NCI-H82 (cell line): ENCODE measurements at regions not wholly inside any gene's neighbourhood (a gene's known extent, or its start where the extent isn't known, plus 50 kb on each side); places are given as distances from the start of the nearest gene placed in this dataset.
"Not testable (repeated sequence)": the region's sequence is repeated elsewhere in the genome, so short reads cannot be mapped to it uniquely, and the experiment has no call there.

Experiments
- DNase-seq: peaks from one replicate; lab custom pipeline; 2025; lab: John Stamatoyannopoulos, UW

GRCh38 chr9:41367301-41367700 is 178.2 kb upstream of the ZNG1F start:
- DNase-seq: not testable (repeated sequence)

DNA sequence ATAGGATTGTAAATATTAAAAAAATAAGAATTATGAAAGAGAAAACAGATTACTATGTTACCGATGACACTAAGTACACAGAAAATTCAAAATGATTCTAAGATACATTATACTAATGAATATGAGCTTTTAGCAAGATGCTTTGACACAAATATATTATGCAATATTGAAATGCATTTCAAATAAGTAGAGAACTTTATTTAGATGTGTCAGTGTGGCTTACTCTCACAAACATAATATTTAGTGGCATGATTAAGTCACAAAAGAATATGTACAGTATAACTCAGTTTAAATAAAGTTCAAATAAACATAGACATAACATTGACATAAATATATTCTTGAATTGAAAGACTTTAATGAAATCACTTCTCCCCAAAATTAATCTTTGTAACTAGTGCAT is 172.7 kb upstream of the ZNG1F start:
- DNase-seq: not testable (repeated sequence)

DNA sequence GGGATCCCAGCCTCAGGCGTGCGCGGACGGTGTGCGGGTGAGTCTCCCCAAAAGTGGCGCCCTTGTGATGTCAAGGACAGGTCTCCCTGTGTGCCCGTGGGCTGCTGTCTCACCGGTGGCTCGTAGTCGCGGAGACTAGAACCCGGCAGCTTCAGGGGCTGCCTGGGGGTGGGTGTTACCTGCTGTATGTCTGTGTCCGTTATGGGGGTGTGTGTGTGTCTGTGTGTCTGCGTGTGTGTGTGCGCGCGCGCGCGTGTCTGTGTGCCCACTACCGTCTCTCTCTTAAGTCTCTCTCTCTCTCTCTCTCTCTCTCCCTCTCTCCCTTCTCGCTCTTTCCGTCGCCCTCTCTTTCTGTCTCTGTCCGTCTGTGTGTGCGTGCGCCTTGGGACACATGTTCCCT is 170.0 kb upstream of the ZNG1F start:
- peak; percentile 13 for DNase-seq

GRCh38 chr9:41358682-41359081 is 169.6 kb upstream of the ZNG1F start:
- peak; percentile 44 for DNase-seq

GRCh38 chr9:41357918-41358404 is 168.8 kb upstream of the ZNG1F start:
- DNase-seq: not testable (repeated sequence)

GRCh38 chr9:41357350-41357748 is 168.2 kb upstream of the ZNG1F start:
- not testable (repeated sequence) for DNase-seq

DNA sequence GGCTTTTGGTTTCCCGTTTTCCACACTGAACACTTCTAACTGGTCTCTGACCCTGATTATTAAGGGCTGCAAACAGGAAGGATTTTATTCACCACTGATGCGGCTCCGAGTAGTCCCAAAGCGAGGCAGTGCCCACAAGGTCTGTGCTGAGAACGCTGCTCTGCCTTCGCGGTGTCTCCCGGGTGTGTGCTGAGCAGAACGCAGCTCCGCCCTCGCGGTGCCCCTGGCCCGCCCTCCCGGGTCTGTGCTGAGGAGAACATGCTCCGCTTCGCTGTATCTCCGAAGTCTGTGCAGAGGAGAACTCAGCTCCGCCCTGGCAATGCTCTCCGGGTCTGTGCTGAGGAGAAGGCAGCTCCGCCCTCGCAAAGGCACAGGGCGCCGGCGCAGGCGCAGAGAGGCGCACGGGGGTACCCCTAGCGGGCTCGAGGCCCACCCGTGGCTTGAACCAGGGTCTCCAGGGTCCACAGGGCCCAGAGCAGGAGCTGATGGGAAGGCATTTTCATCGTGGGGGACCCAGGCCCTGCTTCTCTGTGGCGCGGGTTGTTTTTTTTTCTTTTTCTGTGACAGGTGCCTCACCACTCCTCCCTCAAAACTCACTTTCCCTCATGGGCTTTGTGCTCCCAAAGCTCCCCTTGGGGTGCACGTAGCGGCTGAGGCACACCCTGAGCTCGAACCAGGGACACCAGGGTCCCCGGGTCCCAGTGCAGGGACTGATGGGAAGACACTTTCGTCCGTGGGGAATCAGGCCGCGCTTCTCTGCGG is 167.7 kb upstream of the ZNG1F start:
- DNase-seq: not testable (repeated sequence)

GRCh38 chr9:41355712-41356450 is 166.8 kb upstream of the ZNG1F start:
- DNase-seq: not testable (repeated sequence)

GRCh38 chr9:41354978-41355377 is 165.9 kb upstream of the ZNG1F start:
- DNase-seq: not testable (repeated sequence)

DNA sequence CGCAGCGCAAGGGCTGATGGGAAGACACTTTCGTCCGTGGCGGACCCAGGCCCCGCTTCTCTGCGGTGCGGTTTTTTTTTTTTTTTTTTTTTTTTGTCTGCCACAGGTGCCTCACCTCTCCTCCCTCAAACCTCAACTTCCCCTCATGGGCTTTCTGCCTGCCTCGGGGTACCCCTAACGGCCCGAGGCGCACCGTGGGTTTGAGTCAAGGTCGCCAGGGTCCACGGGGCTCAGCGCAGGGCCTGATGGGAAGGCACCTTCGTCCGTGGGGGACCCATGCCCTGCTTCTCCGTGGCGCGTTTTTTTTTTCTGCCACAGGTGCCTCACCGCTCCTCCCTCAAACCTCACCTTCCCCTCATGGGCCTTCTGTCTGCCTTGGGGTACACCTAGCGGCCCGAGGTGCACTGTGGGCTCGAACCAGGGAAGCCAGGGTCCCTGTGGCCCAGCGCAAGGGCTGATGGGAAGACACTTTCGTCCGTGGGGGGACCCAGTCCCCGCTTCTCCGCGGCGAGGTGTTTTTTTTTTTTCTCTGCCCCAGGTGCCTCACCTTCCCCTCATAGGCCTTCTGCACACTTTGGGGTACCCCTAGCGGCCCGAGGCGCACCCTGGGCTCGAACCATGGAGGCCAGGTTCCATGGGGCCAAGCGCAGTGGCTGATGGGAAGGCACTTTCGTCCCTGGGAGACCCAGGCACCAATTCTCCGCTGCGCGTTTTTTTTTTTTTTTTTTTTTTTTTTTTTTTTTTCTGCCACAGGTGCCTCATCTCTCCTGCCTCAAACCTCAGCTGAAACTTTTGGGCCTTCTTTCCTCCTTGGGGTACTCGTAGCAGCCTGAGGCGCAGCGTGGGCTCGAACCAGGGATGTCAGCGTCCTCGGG is 165.2 kb upstream of the ZNG1F start:
- DNase-seq: not testable (repeated sequence)

GRCh38 chr9:41353026-41353425 is 163.9 kb upstream of the ZNG1F start:
- not testable (repeated sequence) for DNase-seq

DNA sequence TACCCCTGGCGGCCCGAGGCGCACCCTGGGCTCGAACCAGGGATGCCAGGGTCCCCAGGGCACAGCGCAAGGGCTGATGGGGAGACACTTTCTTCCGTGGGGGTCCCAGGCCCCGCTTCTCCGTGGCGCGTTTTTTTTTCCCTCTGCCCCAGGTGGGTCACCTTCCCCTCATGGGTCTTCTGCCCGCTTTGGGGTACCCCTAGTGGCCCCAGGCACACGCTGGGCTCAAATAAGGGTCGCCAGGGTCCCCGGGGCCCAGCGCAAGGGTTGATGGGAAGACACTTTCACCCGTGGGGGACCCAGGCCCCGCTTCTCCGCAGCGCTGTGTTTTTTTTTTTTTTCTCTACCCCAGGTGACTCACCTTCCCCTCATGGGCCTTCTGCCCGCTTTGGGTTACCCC is 163.3 kb upstream of the ZNG1F start:
- DNase-seq: not testable (repeated sequence)

DNA sequence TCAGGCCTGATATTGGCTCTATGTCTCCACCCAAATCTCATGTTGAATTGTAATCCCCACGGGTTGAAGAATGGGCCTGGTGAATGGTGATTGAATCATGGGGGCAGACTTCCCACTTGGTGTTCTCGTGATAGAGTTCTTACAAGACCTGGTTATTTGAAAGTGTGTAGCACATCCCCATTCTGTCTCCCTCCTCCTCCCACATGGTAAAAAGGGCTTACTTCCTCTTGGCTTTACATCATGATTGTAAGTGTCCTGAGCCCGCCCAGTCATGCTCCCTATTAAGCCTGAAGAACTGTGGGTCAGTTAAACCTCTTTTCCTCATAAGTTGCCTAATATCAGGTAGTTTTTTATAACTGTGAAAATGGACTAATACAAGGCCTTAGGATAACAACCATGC is 158.8 kb upstream of the ZNG1F start:
- DNase-seq: not testable (repeated sequence)

DNA sequence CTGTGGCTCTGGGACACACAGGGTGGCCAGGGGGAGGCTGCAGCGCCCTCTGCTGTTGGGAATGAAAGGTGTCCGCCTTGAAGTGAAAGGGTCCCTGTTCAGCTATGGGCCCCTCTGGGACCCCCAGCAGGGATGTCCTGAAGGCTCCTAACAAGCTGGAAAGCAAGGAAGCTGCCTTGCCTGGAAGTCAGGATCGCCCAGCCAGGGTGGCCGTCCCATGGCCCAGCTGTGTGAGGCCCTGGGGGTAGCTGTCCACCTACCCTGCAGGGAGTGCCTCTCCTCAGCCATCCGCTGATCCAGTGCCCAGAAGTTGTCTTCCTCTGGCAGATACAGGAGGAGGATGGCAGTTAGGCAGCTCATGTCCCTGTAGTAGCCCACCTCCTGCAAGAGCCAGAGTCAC is 143.4 kb upstream of the ZNG1F start:
- not testable (repeated sequence) for DNase-seq

- DNase-seq: not testable (repeated sequence)
Measured at GRCh38 chr9:41321277-41321676, 132.2 kb upstream of the ZNG1F start.

GRCh38 chr9:41308953-41309352 is 119.8 kb upstream of the ZNG1F start:
- not testable (repeated sequence) for DNase-seq

DNA sequence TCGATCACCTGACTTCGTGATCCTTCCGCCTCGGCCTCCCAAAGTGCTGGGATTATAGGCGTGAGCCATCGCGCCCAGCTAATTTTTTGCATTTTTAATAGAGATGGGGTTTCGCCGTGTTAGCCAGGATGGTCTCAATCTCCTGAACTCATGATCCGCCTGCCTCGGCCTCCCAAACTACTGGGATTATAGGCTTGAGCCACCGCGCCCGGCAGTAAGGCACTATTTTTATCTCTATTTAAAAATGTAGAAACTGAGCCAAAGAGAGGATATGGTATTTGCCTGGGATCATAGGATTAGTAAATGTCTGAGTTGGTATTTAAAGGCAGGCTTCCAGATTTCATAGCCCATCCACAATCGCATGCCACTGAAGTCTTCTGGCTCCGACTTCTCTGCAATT is 96.6 kb upstream of the ZNG1F start:
- not testable (repeated sequence) for DNase-seq

DNA sequence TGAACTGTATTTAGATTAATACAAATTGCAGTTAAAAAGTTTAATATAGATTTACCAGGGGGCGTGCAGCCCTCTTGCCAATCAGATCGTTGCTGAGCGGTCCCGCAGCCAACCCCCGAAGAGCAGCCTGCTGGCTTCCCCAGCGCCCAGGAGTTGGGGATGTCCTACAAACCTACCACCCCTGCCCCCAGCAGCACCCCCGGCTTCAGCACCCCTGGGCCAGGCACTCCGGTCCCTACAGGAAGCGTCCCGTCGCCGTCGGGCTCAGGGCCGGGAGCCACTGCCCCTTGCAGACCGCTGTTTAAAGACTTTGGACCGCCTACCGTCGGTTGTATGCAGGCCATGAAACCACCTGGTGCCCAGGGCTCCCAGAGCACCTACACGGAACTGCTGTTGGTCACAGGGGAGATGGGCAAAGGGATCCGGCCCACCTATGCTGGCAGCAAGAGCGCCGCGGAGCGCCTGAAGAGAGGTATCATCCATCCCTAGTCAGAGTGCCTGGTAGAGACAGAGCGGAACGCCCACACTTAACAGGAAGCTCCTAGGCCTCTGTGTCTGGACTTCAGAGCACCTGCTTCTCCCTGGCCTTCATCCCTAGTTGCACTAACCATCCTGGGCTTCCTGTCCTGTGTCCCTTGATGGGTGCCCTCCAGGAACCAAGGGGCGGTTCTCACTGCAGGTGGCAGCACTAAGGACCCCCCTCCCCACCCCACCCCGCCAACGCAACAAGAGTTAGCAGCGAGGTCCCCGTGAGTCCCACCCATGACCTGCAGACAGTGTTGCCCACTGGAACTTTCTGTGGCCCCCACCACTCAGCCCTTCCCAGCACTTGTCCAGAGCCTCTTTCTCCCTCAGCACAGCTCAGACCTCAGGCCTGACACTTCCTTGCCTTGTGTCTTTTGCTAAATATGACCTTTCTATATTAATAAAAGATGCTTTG is 91.5 kb upstream of the ZNG1F start:
- DNase-seq: not testable (repeated sequence)

GRCh38 chr9:41279437-41279836 is 90.3 kb upstream of the ZNG1F start:
- not testable (repeated sequence) for DNase-seq

- DNase-seq: not testable (repeated sequence)
Measured at GRCh38 chr9:41279033-41279432, 89.9 kb upstream of the ZNG1F start.
